H1 (cell line): ENCODE measurements at regions not wholly inside any gene's neighbourhood (a gene's known extent, or its start where the extent isn't known, plus 50 kb on each side); places are given as distances from the start of the nearest gene placed in this dataset.

Experiments
- BRCA1 ChIP-seq: IDR thresholded peaks from 2 replicates; pipeline ENCODE4 v1.6.1; 2012; ENCODE audit warnings: low read depth, low read length, improper control_type of control experiment
- CBX8 ChIP-seq: fragments of 300-800, 300-1000 bp; sonication (generic); IDR thresholded peaks from 2 replicates; pipeline ENCODE4 v1.7.1; 2016; ENCODE audit warnings: low read depth, low read length, borderline replicate concordance
- NANOG ChIP-seq: IDR thresholded peaks from 2 replicates; pipeline ENCODE4 v1.6.1; 2011; ENCODE audit warnings: low read length, low read depth, mild to moderate bottlenecking, inconsistent platforms; ENCODE audit not compliant: insufficient read depth, poor library complexity, severe bottlenecking
- SRF ChIP-seq: IDR thresholded peaks from 2 replicates; pipeline ENCODE4 v1.6.1; 2011; ENCODE audit warnings: mild to moderate bottlenecking, low read depth, low read length, moderate library complexity
- TEAD4 ChIP-seq: IDR thresholded peaks from 2 replicates; pipeline ENCODE4 v1.6.1; 2012; ENCODE audit warnings: low read depth, low read length, inconsistent platforms, mixed read lengths
- TF ChIP-seq, protein P1 (sequence below): IDR thresholded peaks from 2 replicates; pipeline ENCODE4 v1.6.1; 2011; ENCODE audit warnings: low read length, improper control_type of control experiment

DNA sequence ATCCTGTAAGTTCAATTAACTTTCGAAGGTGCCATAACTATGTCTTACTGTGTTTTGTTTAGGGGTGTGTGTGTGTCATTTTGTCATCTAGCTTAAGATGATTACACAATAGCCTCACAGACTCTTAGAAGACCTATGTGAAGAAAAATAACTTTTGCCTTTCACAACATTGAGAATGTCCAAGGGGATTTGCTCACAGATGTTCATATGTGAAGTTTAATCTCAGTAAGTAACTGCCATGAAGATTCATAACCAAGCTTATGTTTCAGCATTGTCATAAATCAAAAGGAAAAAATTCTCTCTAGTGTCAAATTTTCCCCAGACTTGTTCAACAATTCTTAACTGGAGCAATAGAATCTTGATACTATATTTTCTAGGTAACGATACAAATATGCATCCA is 226.1 kb upstream of the PRKD1 start (continued):
- TF ChIP-seq, protein P1, sequence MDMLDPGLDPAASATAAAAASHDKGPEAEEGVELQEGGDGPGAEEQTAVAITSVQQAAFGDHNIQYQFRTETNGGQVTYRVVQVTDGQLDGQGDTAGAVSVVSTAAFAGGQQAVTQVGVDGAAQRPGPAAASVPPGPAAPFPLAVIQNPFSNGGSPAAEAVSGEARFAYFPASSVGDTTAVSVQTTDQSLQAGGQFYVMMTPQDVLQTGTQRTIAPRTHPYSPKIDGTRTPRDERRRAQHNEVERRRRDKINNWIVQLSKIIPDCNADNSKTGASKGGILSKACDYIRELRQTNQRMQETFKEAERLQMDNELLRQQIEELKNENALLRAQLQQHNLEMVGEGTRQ = no peak
- TF ChIP-seq TEAD4 = no peak
- TF ChIP-seq CBX8 = no peak
- TF ChIP-seq SRF = no peak
- no peak for TF ChIP-seq BRCA1
- no peak for TF ChIP-seq NANOG
- TF ChIP-seq, all 59 proteins: peak for 0
